Breast epithelium (tissue), 4 donors: ENCODE measurements at regions not wholly inside any gene's neighbourhood (a gene's known extent, or its start where the extent isn't known, plus 50 kb on each side); places are given as distances from the start of the nearest gene placed in this dataset.
"Not testable (repeated sequence)": the region's sequence is repeated elsewhere in the genome, so short reads cannot be mapped to it uniquely, and the experiment has no call there.

Experiments used
- DNase-seq, 2 donors: peaks; one replicate each; pipeline ENCODE4 v3.0.0-alpha.2; 2019; ENCODE audit warnings: low spot score in 2 of 2
- H3K27ac ChIP-seq, 2 donors: fragments of 200-600 bp; sonication (generic) in 1 of 2; one replicate each; pipeline ENCODE4 v1.5.1; 2016 to 2019; ENCODE audit warnings: mild to moderate bottlenecking in 1 of 2
- H3K27me3 ChIP-seq, 2 donors: fragments of 200-600 bp; sonication (generic) in 1 of 2; one replicate each; pipeline versions ENCODE4 v1.5.1 to v1.6.0; 2017 to 2019; ENCODE audit warnings: control low read depth in 1 of 2, mild to moderate bottlenecking in 1 of 2
- H3K36me3 ChIP-seq: fragments of 200-600 bp; one replicate; pipeline ENCODE4 v1.5.1; 2019
- H3K4me1 ChIP-seq, 2 donors: fragments of 200-600 bp; sonication (generic); one replicate each; pipeline ENCODE4 v1.5.1; 2016 to 2019; ENCODE audit warnings: control low read depth in 1 of 2
- H3K4me3 ChIP-seq, 3 donors: fragments of 200-600 bp; sonication (generic); 1 replicate in 2 of 3; 2 replicates in 1 of 3; pipeline ENCODE4 v1.5.1; 2016 to 2019; ENCODE audit warnings: mild to moderate bottlenecking in 3 of 3, moderate library complexity in 2 of 3
- H3K9me3 ChIP-seq, 2 donors: fragments of 200-600 bp; sonication (generic) in 1 of 2; one replicate each; pipeline ENCODE4 v1.5.1; 2016 to 2019; ENCODE audit warnings: control low read depth in 1 of 2
- POLR2A ChIP-seq: fragments of 450-650 bp; IDR thresholded peaks from one replicate; pipeline ENCODE4 v1.6.1; 2016; ENCODE audit warnings: antibody characterized with exemption, mild to moderate bottlenecking, moderate library complexity
- POLR2AphosphoS5 ChIP-seq, 3 donors: sonication (generic); formaldehyde crosslinking; IDR thresholded peaks; one replicate each; pipeline ENCODE4 v1.6.1; 2017; ENCODE audit warnings: antibody characterized with exemption in 3 of 3
- intact Hi-C: fragments of 100-400 bp; cut with DNase I; formaldehyde crosslinking; loops from one replicate; pipeline ENCODE4 v1.15.1; 2023; ENCODE audit warnings: low total_unique reads
- TF ChIP-seq, protein P1 (sequence below), 3 donors: fragments of 450-650 bp; IDR thresholded peaks; one replicate each; pipeline ENCODE4 v1.5.1; 2016 to 2017; ENCODE audit warnings: antibody characterized with exemption in 3 of 3, mild to moderate bottlenecking in 3 of 3, moderate library complexity in 3 of 3

DNA sequence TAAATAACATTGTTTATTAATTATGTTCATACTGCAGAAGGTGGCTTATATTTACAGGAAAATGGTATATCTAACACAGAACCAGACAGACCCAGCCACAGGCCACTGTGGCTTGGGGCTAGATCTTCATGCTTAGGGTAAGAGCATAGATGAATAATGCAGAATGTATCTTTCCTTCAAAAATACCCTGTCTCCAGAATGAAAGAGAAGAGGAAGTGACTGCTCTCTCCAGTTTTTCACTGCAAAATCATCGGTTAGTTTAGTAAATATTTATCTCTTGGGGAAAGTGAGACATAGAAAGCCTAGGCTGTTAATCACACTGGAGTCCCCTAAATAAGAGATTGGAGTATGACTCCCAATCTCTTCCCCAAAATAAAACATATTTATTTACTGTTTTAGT lies 453.7 kb downstream of the NAV3 start:
- no peak overlapping the region for H3K4me3 ChIP-seq
- H3K4me1 ChIP-seq, result no peaks in the 10 kb centered on the region
- H3K27ac ChIP-seq, result no peak overlapping the region
- H3K36me3 ChIP-seq, result no peaks in the 10 kb centered on the region
- intact Hi-C loops, result no loop called here
- no peaks in the 10 kb centered on the region for H3K27me3 ChIP-seq
- DNase-seq, result no peak
- TF ChIP-seq POLR2A (no peak), POLR2AphosphoS5 (IDR thresholded peaks at IDR 0.05) (no peak)
- TF ChIP-seq, protein P1, sequence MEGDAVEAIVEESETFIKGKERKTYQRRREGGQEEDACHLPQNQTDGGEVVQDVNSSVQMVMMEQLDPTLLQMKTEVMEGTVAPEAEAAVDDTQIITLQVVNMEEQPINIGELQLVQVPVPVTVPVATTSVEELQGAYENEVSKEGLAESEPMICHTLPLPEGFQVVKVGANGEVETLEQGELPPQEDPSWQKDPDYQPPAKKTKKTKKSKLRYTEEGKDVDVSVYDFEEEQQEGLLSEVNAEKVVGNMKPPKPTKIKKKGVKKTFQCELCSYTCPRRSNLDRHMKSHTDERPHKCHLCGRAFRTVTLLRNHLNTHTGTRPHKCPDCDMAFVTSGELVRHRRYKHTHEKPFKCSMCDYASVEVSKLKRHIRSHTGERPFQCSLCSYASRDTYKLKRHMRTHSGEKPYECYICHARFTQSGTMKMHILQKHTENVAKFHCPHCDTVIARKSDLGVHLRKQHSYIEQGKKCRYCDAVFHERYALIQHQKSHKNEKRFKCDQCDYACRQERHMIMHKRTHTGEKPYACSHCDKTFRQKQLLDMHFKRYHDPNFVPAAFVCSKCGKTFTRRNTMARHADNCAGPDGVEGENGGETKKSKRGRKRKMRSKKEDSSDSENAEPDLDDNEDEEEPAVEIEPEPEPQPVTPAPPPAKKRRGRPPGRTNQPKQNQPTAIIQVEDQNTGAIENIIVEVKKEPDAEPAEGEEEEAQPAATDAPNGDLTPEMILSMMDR (IDR thresholded peaks at IDR 0.05), result no peak
- H3K9me3 ChIP-seq, result no peaks in the 10 kb centered on the region

DNA sequence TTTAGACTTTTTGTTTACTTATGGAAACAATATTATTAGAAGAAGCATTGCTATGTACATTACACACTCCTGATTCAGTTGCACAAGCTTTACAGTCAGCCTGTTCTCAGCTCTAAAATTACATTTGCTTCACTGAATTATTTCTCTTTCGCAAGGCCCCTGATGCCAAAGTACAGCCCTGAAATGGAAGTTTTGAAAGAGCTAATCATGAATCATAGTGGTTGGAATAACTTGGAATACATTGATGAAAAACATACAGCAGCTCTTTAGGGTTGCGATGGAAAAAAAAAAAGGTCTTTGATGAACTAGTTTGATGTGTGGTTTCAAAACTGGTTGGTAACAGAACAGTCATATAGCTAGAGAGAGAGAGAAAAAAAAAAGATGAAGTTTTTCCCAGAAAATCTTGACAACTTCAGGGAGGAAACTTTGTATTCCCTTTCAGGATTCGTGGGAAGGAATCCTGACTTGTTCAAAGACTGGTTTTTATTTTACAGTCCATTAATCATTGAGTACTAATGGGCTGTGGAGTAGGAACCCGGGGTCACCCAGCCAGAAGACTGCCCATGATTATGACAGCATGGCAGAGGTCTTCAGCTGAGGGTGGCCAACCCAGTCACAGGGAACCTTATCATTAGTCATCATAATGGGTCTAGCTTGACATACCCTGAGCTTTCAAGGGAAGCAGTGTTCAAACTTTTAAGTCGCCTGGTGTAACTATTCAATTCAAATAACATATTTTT lies 460.1 kb downstream of the NAV3 start:
- H3K4me3 ChIP-seq, result no peak overlapping the region
- H3K9me3 ChIP-seq, result no peaks in the 10 kb centered on the region
- no peak for DNase-seq
- no peak overlapping the region for H3K27ac ChIP-seq
- H3K4me1 ChIP-seq, result no peaks in the 10 kb centered on the region
- TF ChIP-seq, protein P1 (IDR thresholded peaks at IDR 0.05), result no peak
- TF ChIP-seq POLR2A, result no peak
- TF ChIP-seq POLR2AphosphoS5 (IDR thresholded peaks at IDR 0.05), result no peak
- no peaks in the 10 kb centered on the region for H3K36me3 ChIP-seq
- intact Hi-C loops, result no loop called here
- no peaks in the 10 kb centered on the region for H3K27me3 ChIP-seq

- H3K4me3 ChIP-seq, result no peak overlapping the region
- intact Hi-C loops, result no loop called here
- no peaks in the 10 kb centered on the region for H3K36me3 ChIP-seq
- H3K27me3 ChIP-seq, result no peaks in the 10 kb centered on the region
- H3K27ac ChIP-seq, result no peak overlapping the region
- no peaks in the 10 kb centered on the region for H3K4me1 ChIP-seq
- no peak for DNase-seq
- H3K9me3 ChIP-seq, result no peaks in the 10 kb centered on the region
- TF ChIP-seq, protein P1 (IDR thresholded peaks at IDR 0.05), result no peak
- TF ChIP-seq POLR2AphosphoS5 (IDR thresholded peaks at IDR 0.05) (no peak), POLR2A (no peak)
Measured at GRCh38 chr12:78293059-78293686, 462.5 kb downstream of the NAV3 start.

GRCh38 chr12:78301282-78301681 lies 470.6 kb downstream of the NAV3 start:
- H3K4me1 ChIP-seq, H3K4me3 ChIP-seq, DNase-seq, H3K27ac ChIP-seq, H3K27me3 ChIP-seq, H3K36me3 ChIP-seq, intact Hi-C loops, H3K9me3 ChIP-seq: not testable (repeated sequence)

GRCh38 chr12:78305808-78306207 lies 475.1 kb downstream of the NAV3 start:
- TF ChIP-seq POLR2AphosphoS5 (IDR thresholded peaks at IDR 0.05), result no peak
- TF ChIP-seq POLR2A, result no peak
- TF ChIP-seq, protein P1 (IDR thresholded peaks at IDR 0.05), result no peak
- intact Hi-C loops, result no loop called here

More at GRCh38 chr12:78305808-78306207, 475.1 kb downstream of the NAV3 start:
- H3K36me3 ChIP-seq, result no peaks in the 10 kb centered on the region
- H3K9me3 ChIP-seq, result no peaks in the 10 kb centered on the region
- DNase-seq, result no peak
- H3K4me3 ChIP-seq, result no peak overlapping the region
- no peaks in the 10 kb centered on the region for H3K27me3 ChIP-seq
- H3K4me1 ChIP-seq, result no peaks in the 10 kb centered on the region
- H3K27ac ChIP-seq, result no peak overlapping the region
